Parathyroid adenoma (tissue), 2 donors: ENCODE measurements at regions not wholly inside any gene's neighbourhood (a gene's known extent, or its start where the extent isn't known, plus 50 kb on each side); places are given as distances from the start of the nearest gene placed in this dataset.

Experiments used
- H2AFZ ChIP-seq: fragments of 300-600 bp; sonication (generic); one replicate; pipeline ENCODE4 v1.7.0; 2017; ENCODE audit warnings: antibody characterized with exemption, mild to moderate bottlenecking
- H3K27ac ChIP-seq: fragments of 300-600 bp; sonication (generic); one replicate; pipeline ENCODE4 v1.7.0; 2017
- H3K27me3 ChIP-seq: fragments of 300-600 bp; sonication (generic); one replicate; pipeline ENCODE4 v1.7.0; 2017; ENCODE audit warnings: low read length; ENCODE audit not compliant: control insufficient read depth, insufficient read depth
- H3K36me3 ChIP-seq: fragments of 300-600 bp; sonication (generic); one replicate; pipeline ENCODE4 v1.7.0; 2017; ENCODE audit warnings: low read length; ENCODE audit not compliant: control insufficient read depth, insufficient read depth
- H3K4me1 ChIP-seq: fragments of 300-600 bp; sonication (generic); one replicate; pipeline ENCODE4 v1.7.0; 2017; ENCODE audit warnings: control low read depth
- H3K4me2 ChIP-seq: fragments of 300-600 bp; sonication (generic); one replicate; pipeline ENCODE4 v1.7.0; 2017; ENCODE audit warnings: low read length
- H3K4me3 ChIP-seq: fragments of 300-600 bp; sonication (generic); one replicate; pipeline ENCODE4 v1.7.0; 2017; ENCODE audit warnings: low read depth, low read length
- H3K79me2 ChIP-seq: fragments of 300-600 bp; sonication (generic); one replicate; pipeline ENCODE4 v1.7.0; 2017; ENCODE audit warnings: control low read depth
- H3K9ac ChIP-seq: fragments of 300-600 bp; sonication (generic); one replicate; pipeline ENCODE4 v1.7.0; 2017; ENCODE audit warnings: mild to moderate bottlenecking
- H3K9me3 ChIP-seq: fragments of 300-600 bp; sonication (generic); one replicate; pipeline ENCODE4 v1.7.0; 2017; ENCODE audit warnings: low read length; ENCODE audit not compliant: control insufficient read depth
- CTCF ChIP-seq: fragments of 300-600 bp; sonication (generic); IDR thresholded peaks from one replicate; pipeline ENCODE4 v1.7.0; 2017; ENCODE audit warnings: antibody characterized with exemption, mild to moderate bottlenecking
- donor health status: primary hyperparathyroidism.

GRCh38 chr22:49639956-49640355 lies 187.7 kb downstream of the BRD1 start:
- Histone ChIP-seq H3K27me3 (no peaks in the 10 kb centered on the region), H3K4me2 (no peak overlapping the region), H3K36me3 (no peaks in the 10 kb centered on the region), H3K4me1 (no peaks in the 10 kb centered on the region), H3K4me3 (no peak overlapping the region), H3K9me3 (no peaks in the 10 kb centered on the region), H3K9ac (no peak overlapping the region), H3K79me2 (no peaks in the 10 kb centered on the region), H2AFZ (no peak overlapping the region), H3K27ac (no peak overlapping the region)
- no peak for TF ChIP-seq CTCF

- H2AFZ ChIP-seq = no peak overlapping the region
- H3K4me3 ChIP-seq = no peak overlapping the region
- no peak overlapping the region for H3K4me2 ChIP-seq
- no peaks in the 10 kb centered on the region for H3K79me2 ChIP-seq
- H3K9me3 ChIP-seq = no peaks in the 10 kb centered on the region
- H3K27me3 ChIP-seq = no peaks in the 10 kb centered on the region
- no peak for TF ChIP-seq CTCF
- no peak overlapping the region for H3K27ac ChIP-seq
- H3K36me3 ChIP-seq = no peaks in the 10 kb centered on the region
- H3K4me1 ChIP-seq = no peaks in the 10 kb centered on the region
- no peak overlapping the region for H3K9ac ChIP-seq
These were observed 188.9 kb downstream of the BRD1 start for GRCh38 chr22:49638788-49639187.

GRCh38 chr22:49638001-49638400 lies 189.7 kb downstream of the BRD1 start:
- H3K4me1 ChIP-seq = no peaks in the 10 kb centered on the region
- no peak for TF ChIP-seq CTCF
- no peaks in the 10 kb centered on the region for H3K27me3 ChIP-seq
- no peaks in the 10 kb centered on the region for H3K9me3 ChIP-seq
- no peak overlapping the region for H3K27ac ChIP-seq
- no peak overlapping the region for H3K4me3 ChIP-seq
- no peaks in the 10 kb centered on the region for H3K36me3 ChIP-seq
- H3K4me2 ChIP-seq = no peak overlapping the region
- H2AFZ ChIP-seq = no peak overlapping the region
- H3K9ac ChIP-seq = no peak overlapping the region
- H3K79me2 ChIP-seq = no peaks in the 10 kb centered on the region

GRCh38 chr22:49637255-49637760 lies 190.4 kb downstream of the BRD1 start:
- Histone ChIP-seq H3K9ac (no peak overlapping the region), H3K36me3 (no peaks in the 10 kb centered on the region), H3K27ac (no peak overlapping the region), H3K4me1 (no peaks in the 10 kb centered on the region), H3K27me3 (no peaks in the 10 kb centered on the region), H3K79me2 (no peaks in the 10 kb centered on the region), H3K4me2 (no peak overlapping the region), H3K4me3 (no peak overlapping the region), H3K9me3 (no peaks in the 10 kb centered on the region), H2AFZ (no peak overlapping the region)
- no peak for TF ChIP-seq CTCF

- no peak overlapping the region for H3K9ac ChIP-seq
- H3K4me2 ChIP-seq = no peak overlapping the region
- H3K27me3 ChIP-seq = no peaks in the 10 kb centered on the region
- H3K4me3 ChIP-seq = no peak overlapping the region
- no peak overlapping the region for H2AFZ ChIP-seq
- H3K27ac ChIP-seq = no peak overlapping the region
- H3K4me1 ChIP-seq = no peaks in the 10 kb centered on the region
- no peaks in the 10 kb centered on the region for H3K36me3 ChIP-seq
- TF ChIP-seq CTCF = no peak
- H3K79me2 ChIP-seq = no peaks in the 10 kb centered on the region
- no peaks in the 10 kb centered on the region for H3K9me3 ChIP-seq
These were observed 191.0 kb downstream of the BRD1 start for GRCh38 chr22:49636649-49637048.
